HCT116 (cell line): ENCODE measurements at regions not wholly inside any gene's neighbourhood (a gene's known extent, or its start where the extent isn't known, plus 50 kb on each side); places are given as distances from the start of the nearest gene placed in this dataset.

Experiments used
- ATAC-seq: fragments of 200-7000 bp; cut with Tn5 transposase; 2 replicates; pipeline ENCODE4 v1.9.1; 2020; ENCODE audit warnings: mild to moderate bottlenecking, moderate library complexity
- BruUV-seq: library from RNA; stranded (reverse); fragments of 400-500 nt; replicated peaks from 2 replicates; lab custom pipeline; 2021; lab: Mats Ljungman, UMichigan
- CTCF ChIA-PET: fragments of 300-600 bp; sonication (Branson Sonifier 250); formaldehyde crosslinking; loops from one replicate; lab custom pipeline; 2021; ENCODE audit warnings: antibody characterized with exemption; lab: Charles Lee
- POLR2A ChIA-PET: fragments of 300-600, 350-600 bp; sonication (Branson Sonifier 250); formaldehyde crosslinking; loops from one replicate; lab custom pipeline; 2021; ENCODE audit warnings: antibody characterized with exemption; lab: Charles Lee
- RAD21 ChIA-PET, 2 experiments: fragments of 300-600 bp; sonication (Branson Sonifier 250); formaldehyde crosslinking; loops; one replicate each; lab custom pipeline; 2023; ENCODE audit warnings: low total read pairs in 2 of 2; ENCODE audit not compliant: uncharacterized antibody in 2 of 2, unreplicated experiment in 2 of 2, low non-redundant PET in 1 of 2; lab: Charles Lee
- DNase-seq: peaks from one replicate; pipeline ENCODE4 v3.0.0-alpha.2; 2010; ENCODE audit warnings: low read depth, low spot score
- H2AFZ ChIP-seq: fragments of 200-600 bp; shearing (Covaris generic), sonication (generic); 2 replicates; pipeline ENCODE4 v1.6.1; 2017; ENCODE audit warnings: low read depth, mixed run types, mixed read lengths, antibody characterized with exemption, low read length; ENCODE audit not compliant: poor library complexity, severe bottlenecking
- H3K27ac ChIP-seq: 2 replicates; pipeline ENCODE4 v1.5.1; 2012; ENCODE audit warnings: low read depth, low read length
- H3K27me3 ChIP-seq: fragments of 200-600 bp; sonication (generic); 2 replicates; pipeline ENCODE4 v1.6.1; 2016; ENCODE audit warnings: mixed run types, low read length, mixed read lengths; ENCODE audit not compliant: insufficient read depth
- H3K36me3 ChIP-seq, 2 experiments: fragments of 200-500 bp in 1 of 2; fragments of 200-600 bp in 1 of 2; sonication (Bioruptor generic) in 1 of 2; sonication (generic) in 1 of 2; 2 replicates each; pipeline versions ENCODE4 v1.5.1 to v1.6.1; 2014 to 2016; ENCODE audit warnings: low read length in 2 of 2, inconsistent platforms in 1 of 2, mixed read lengths in 1 of 2, mixed run types in 1 of 2; ENCODE audit not compliant: insufficient read depth in 2 of 2, control insufficient read depth in 1 of 2
- H3K4me1 ChIP-seq, 2 experiments: fragments of 200-600 bp in 1 of 2; sonication (generic) in 1 of 2; 2 replicates each; pipeline versions ENCODE4 v1.5.1 to v1.6.1; 2012 to 2017; ENCODE audit warnings: low read length in 2 of 2, inconsistent platforms in 1 of 2, mild to moderate bottlenecking in 1 of 2, mixed read lengths in 1 of 2, mixed run types in 1 of 2, moderate library complexity in 1 of 2; ENCODE audit not compliant: insufficient read depth in 2 of 2, control insufficient read depth in 1 of 2
- H3K4me2 ChIP-seq: fragments of 200-600 bp; sonication (generic); 2 replicates; pipeline ENCODE4 v1.6.1; 2017; ENCODE audit warnings: mixed run types, low read length, mixed read lengths
- H3K4me3 ChIP-seq, 2 experiments: fragments of 200-600 bp in 1 of 2; sonication (generic) in 1 of 2; replicated peaks in 1 of 2; 2 replicates each; pipeline ENCODE4 v1.5.1; 2011 to 2016; ENCODE audit warnings: low read length in 2 of 2, control low read depth in 1 of 2, low read depth in 1 of 2, mild to moderate bottlenecking in 1 of 2, mixed read lengths in 1 of 2, mixed run types in 1 of 2
- H3K79me2 ChIP-seq: fragments of 200-600 bp; sonication (generic); 2 replicates; pipeline ENCODE4 v1.6.1; 2017; ENCODE audit warnings: mild to moderate bottlenecking, mixed run types, low read length, moderate library complexity, mixed read lengths; ENCODE audit not compliant: insufficient read depth
- H3K9ac ChIP-seq: fragments of 200-600 bp; sonication (generic); 2 replicates; pipeline ENCODE4 v1.6.1; 2016; ENCODE audit warnings: low read length, mixed read lengths
- H3K9me2 ChIP-seq: fragments of 200-600 bp; sonication (generic), shearing (Covaris generic); 2 replicates; pipeline ENCODE4 v1.6.1; 2017; ENCODE audit warnings: mixed run types, mild to moderate bottlenecking, moderate library complexity; ENCODE audit not compliant: insufficient read depth
- H3K9me3 ChIP-seq, 2 experiments: fragments of 200-500 bp in 1 of 2; fragments of 200-600 bp in 1 of 2; sonication (Bioruptor generic) in 1 of 2; sonication (generic) in 1 of 2; 2 replicates each; pipeline ENCODE4 v1.6.1; 2014 to 2017; ENCODE audit warnings: low read length in 2 of 2, mixed read lengths in 2 of 2, inconsistent platforms in 1 of 2, low read depth in 1 of 2, mild to moderate bottlenecking in 1 of 2, mixed run types in 1 of 2, moderate library complexity in 1 of 2; ENCODE audit not compliant: control insufficient read depth in 1 of 2, insufficient read depth in 1 of 2
- H4K20me1 ChIP-seq: fragments of 200-600 bp; sonication (generic), shearing (Covaris generic); 2 replicates; pipeline ENCODE4 v1.6.1; 2017; ENCODE audit warnings: mixed run types, mild to moderate bottlenecking, moderate library complexity; ENCODE audit not compliant: insufficient read depth
- ATF3 ChIP-seq: IDR thresholded peaks from 2 replicates; pipeline ENCODE4 v1.6.1; 2012
- CBX3 ChIP-seq: IDR thresholded peaks from 2 replicates; pipeline ENCODE4 v1.6.1; 2012; ENCODE audit warnings: low read depth
- CTCF ChIP-seq, 3 experiments: fragments of 200-600 bp in 1 of 3; sonication (generic) in 1 of 3; IDR thresholded peaks in 2 of 3; conservative IDR thresholded peaks in 1 of 3; 2 replicates each; pipeline ENCODE4 v1.5.1; 2012 to 2017; ENCODE audit warnings: low read depth in 2 of 3, low read length in 2 of 3, antibody characterized with exemption in 1 of 3, borderline replicate concordance in 1 of 3, control low read depth in 1 of 3, mild to moderate bottlenecking in 1 of 3, mixed read lengths in 1 of 3, mixed run types in 1 of 3, moderate library complexity in 1 of 3; ENCODE audit not compliant: insufficient read depth in 1 of 3
- ELF1 ChIP-seq: IDR thresholded peaks from 2 replicates; pipeline ENCODE4 v1.6.1; 2012; ENCODE audit warnings: low read depth, borderline replicate concordance
- EZH2 ChIP-seq: fragments of 200-600 bp; sonication (generic); IDR thresholded peaks from 2 replicates; pipeline ENCODE4 v1.6.1; 2017; ENCODE audit warnings: antibody characterized with exemption, mixed run types
- EZH2phosphoT487 ChIP-seq: fragments of 200-600 bp; IDR thresholded peaks from 2 replicates; pipeline ENCODE4 v1.6.1; 2018; ENCODE audit warnings: antibody characterized with exemption, borderline replicate concordance
- FOSL1 ChIP-seq: IDR thresholded peaks from 2 replicates; pipeline ENCODE4 v1.6.1; 2012; ENCODE audit warnings: low read depth
- JUND ChIP-seq: IDR thresholded peaks from 2 replicates; pipeline ENCODE4 v1.6.1; 2012
- MAX ChIP-seq: IDR thresholded peaks from 2 replicates; pipeline ENCODE4 v1.6.1; 2012
- POLR2A ChIP-seq: IDR thresholded peaks from 2 replicates; pipeline ENCODE4 v1.7.0; 2011; ENCODE audit warnings: borderline replicate concordance; ENCODE audit not compliant: insufficient read depth, insufficient read length; ENCODE audit errors: extremely low read depth
- POLR2AphosphoS5 ChIP-seq: IDR thresholded peaks from 2 replicates; pipeline ENCODE4 v1.6.1; 2011; ENCODE audit warnings: mild to moderate bottlenecking, low read depth, low read length, moderate library complexity
- RAD21 ChIP-seq: IDR thresholded peaks from 2 replicates; pipeline ENCODE4 v1.6.1; 2012; ENCODE audit warnings: low read depth, mild to moderate bottlenecking
- SIN3A ChIP-seq: IDR thresholded peaks from 2 replicates; pipeline ENCODE4 v1.6.1; 2012; ENCODE audit warnings: low read depth
- SP1 ChIP-seq: IDR thresholded peaks from 2 replicates; pipeline ENCODE4 v1.6.1; 2012; ENCODE audit warnings: low read depth
- SRF ChIP-seq: IDR thresholded peaks from 2 replicates; pipeline ENCODE4 v1.6.1; 2012; ENCODE audit warnings: low read depth
- TCF7L2 ChIP-seq: IDR thresholded peaks from 2 replicates; pipeline ENCODE4 v1.7.0; 2011; ENCODE audit warnings: borderline replicate concordance, inconsistent platforms; ENCODE audit not compliant: insufficient read depth, insufficient read length; ENCODE audit errors: extremely low read depth
- ZFX ChIP-seq: fragments of 450-650 bp; IDR thresholded peaks from 2 replicates; pipeline ENCODE4 v1.6.1; 2017
- intact Hi-C: fragments of 100-400 bp; cut with micrococcal nuclease; formaldehyde crosslinking; loops from 2 replicates; pipeline ENCODE4 v1.10.0; 2022

- TF ChIP-seq POLR2AphosphoS5 = no peak
These were observed 249.8 kb upstream of the PRDM9 start (continued) for GRCh38 chr5:23257656-23258055.

- Histone ChIP-seq H3K4me1 (no peaks in the 10 kb centered on the region), H3K9me2 (no peaks in the 10 kb centered on the region), H3K4me2 (no peak overlapping the region), H3K9me3 (peaks cover 7 to 31% of the 10 kb centered on the region in 2 experiments; a peak in 3 of 4 replicates), H2AFZ (no peak overlapping the region), H3K27me3 (no peaks in the 10 kb centered on the region), H3K27ac (no peak overlapping the region), H3K9ac (no peak overlapping the region), H3K4me3 (no peak overlapping the region), H4K20me1 (no peaks in the 10 kb centered on the region; the same call in 1 of the 2 replicates), H3K36me3 (no peaks in the 10 kb centered on the region), H3K79me2 (no peaks in the 10 kb centered on the region)
- POLR2A ChIA-PET = no interaction called here
- TF ChIP-seq SP1 = no peak
- no peak for TF ChIP-seq MAX
- TF ChIP-seq JUND = no peak
- TF ChIP-seq EZH2 = no peak
- intact Hi-C loops = no loop called here
- BruUV-seq = no TSS peak
- CTCF ChIA-PET = no interaction called here
- RAD21 ChIA-PET = no interaction called here
- ATAC-seq = no peak
- no peak for DNase-seq
These were observed 253.7 kb upstream of the PRDM9 start for GRCh38 chr5:23253621-23254198.

GRCh38 chr5:23242891-23243290 lies 264.5 kb upstream of the PRDM9 start:
- Histone ChIP-seq H3K9me2 (no peaks in the 10 kb centered on the region), H3K4me3 (no peak overlapping the region), H3K79me2 (no peaks in the 10 kb centered on the region), H3K27ac (no peak overlapping the region), H3K36me3 (no peaks in the 10 kb centered on the region), H3K9ac (no peak overlapping the region), H2AFZ (no peak overlapping the region), H3K4me2 (no peak overlapping the region), H3K4me1 (no peaks in the 10 kb centered on the region), H4K20me1 (no peaks in the 10 kb centered on the region), H3K27me3 (no peaks in the 10 kb centered on the region), H3K9me3 (peaks cover 9% of the 10 kb centered on the region in 2 experiments; a peak in 2 of 4 replicates)
- ChIA-PET RAD21 (no interaction called here), POLR2A (no interaction called here), CTCF (no interaction called here)
- BruUV-seq = no TSS peak
- intact Hi-C loops = no loop called here
- ATAC-seq (no peak), DNase-seq (no peak)
- TF ChIP-seq CTCF (IDR thresholded peaks at IDR 0.05 in 2 of 3, conservative IDR thresholded peaks at IDR 0.05 in 1 of 3; ENCODE audit: borderline replicate concordance in 1 of 3, insufficient read depth in 1 of 3, low read depth in 2 of 3, low read length in 2 of 3) (no peak), POLR2A (no peak), TCF7L2 (no peak), EZH2phosphoT487 (no peak), ELF1 (no peak), JUND (no peak), CBX3 (no peak), POLR2AphosphoS5 (no peak), SRF (no peak), SP1 (no peak), SIN3A (no peak), RAD21 (no peak), ZFX (no peak), FOSL1 (no peak), EZH2 (no peak), ATF3 (no peak), MAX (no peak)
